PC-9 (cell line): ENCODE measurements at regions not wholly inside any gene's neighbourhood (a gene's known extent, or its start where the extent isn't known, plus 50 kb on each side); places are given as distances from the start of the nearest gene placed in this dataset.

Experiments
- BruUV-seq: library from RNA; stranded (reverse); fragments of 400-500 nt; replicated peaks from 2 replicates; lab custom pipeline; 2021; lab: Mats Ljungman, UMichigan
- CTCF ChIA-PET: fragments of 300-600 bp; sonication (Branson Sonifier 250); formaldehyde crosslinking; loops from one replicate; lab custom pipeline; 2022; ENCODE audit warnings: antibody characterized with exemption; lab: Charles Lee
- POLR2A ChIA-PET: fragments of 300-600 bp; sonication (Branson Sonifier 250); formaldehyde crosslinking; loops from one replicate; lab custom pipeline; 2022; ENCODE audit warnings: antibody characterized with exemption; ENCODE audit not compliant: unreplicated experiment; lab: Charles Lee
- DNase-seq, 2 experiments: peaks; one replicate each; pipeline versions ENCODE4 v3.0.0 to v3.0.0-alpha.2; 2015 to 2022; ENCODE audit warnings: mixed read lengths in 1 of 2
- H2AFZ ChIP-seq: fragments of 200-600 bp; sonication (generic); 2 replicates; pipeline ENCODE4 v1.8.1; 2017; ENCODE audit warnings: antibody characterized with exemption
- H3F3A ChIP-seq: fragments of 200-600 bp; sonication (generic); 2 replicates; pipeline ENCODE4 v1.8.1; 2017; ENCODE audit warnings: antibody characterized with exemption, mild to moderate bottlenecking, low read depth; ENCODE audit not compliant: insufficient read depth
- H3K27ac ChIP-seq: fragments of 200-600 bp; sonication (generic); 2 replicates; pipeline ENCODE4 v1.6.1; 2016; ENCODE audit warnings: mixed run types
- H3K27me3 ChIP-seq: fragments of 200-600 bp; sonication (generic); 2 replicates; pipeline ENCODE4 v1.6.1; 2016; ENCODE audit warnings: low read depth, mixed run types; ENCODE audit not compliant: insufficient read depth
- H3K36me3 ChIP-seq: fragments of 200-600 bp; sonication (generic); 2 replicates; pipeline ENCODE4 v1.6.1; 2016; ENCODE audit warnings: low read depth, mixed run types
- H3K4me1 ChIP-seq: fragments of 200-600 bp; sonication (generic); replicated peaks from 2 replicates; pipeline ENCODE4 v1.6.1; 2016; ENCODE audit warnings: mixed run types; ENCODE audit not compliant: insufficient read depth
- H3K4me2 ChIP-seq: fragments of 200-600 bp; sonication (generic); 2 replicates; pipeline ENCODE4 v1.6.1; 2017; ENCODE audit warnings: mixed run types
- H3K4me3 ChIP-seq: fragments of 200-600 bp; sonication (generic); 2 replicates; pipeline ENCODE4 v1.6.1; 2016; ENCODE audit warnings: mixed run types
- H3K79me2 ChIP-seq: fragments of 200-600 bp; sonication (generic); 2 replicates; pipeline ENCODE4 v1.6.1; 2017; ENCODE audit warnings: low read depth, mixed run types
- H3K9me2 ChIP-seq: fragments of 200-600 bp; sonication (generic); 2 replicates; pipeline ENCODE4 v1.8.1; 2017; ENCODE audit warnings: mild to moderate bottlenecking; ENCODE audit not compliant: insufficient read depth
- H3K9me3 ChIP-seq: fragments of 200-600 bp; sonication (generic); 2 replicates; pipeline ENCODE4 v1.8.1; 2016; ENCODE audit warnings: low read depth; ENCODE audit not compliant: insufficient read depth
- H4K20me1 ChIP-seq: fragments of 200-600 bp; sonication (generic); 2 replicates; pipeline ENCODE4 v1.8.1; 2017; ENCODE audit not compliant: insufficient read depth
- CTCF ChIP-seq: fragments of 200-600 bp; sonication (generic); conservative IDR thresholded peaks from 2 replicates; pipeline ENCODE4 v1.6.1; 2017; ENCODE audit warnings: mixed run types, antibody characterized with exemption, mild to moderate bottlenecking, moderate library complexity
- EZH2 ChIP-seq: fragments of 200-600 bp; sonication (generic); IDR thresholded peaks from 2 replicates; pipeline ENCODE4 v1.8.0; 2017; ENCODE audit warnings: antibody characterized with exemption, low read depth
- intact Hi-C: fragments of 100-400 bp; cut with micrococcal nuclease; formaldehyde crosslinking; loops from one replicate; pipeline ENCODE4 v1.10.0; 2022; ENCODE audit not compliant: unreplicated experiment

GRCh38 chrX:16320765-16321355, 153.6 kb downstream of the MAGEB17 start:
- H3K79me2 ChIP-seq = no peaks in the 10 kb centered on the region
- no peaks in the 10 kb centered on the region for H3K4me1 ChIP-seq
- H2AFZ ChIP-seq = no peak overlapping the region
- H4K20me1 ChIP-seq = no peaks in the 10 kb centered on the region
- DNase-seq = no peak
- POLR2A ChIA-PET = no interaction called here
- H3K27me3 ChIP-seq = no peaks in the 10 kb centered on the region
- intact Hi-C loops = no loop called here
- H3K9me2 ChIP-seq = no peaks in the 10 kb centered on the region
- H3K4me3 ChIP-seq = no peak overlapping the region
- no peak overlapping the region for H3K4me2 ChIP-seq
- no peak overlapping the region for H3K27ac ChIP-seq
- no peaks in the 10 kb centered on the region for H3K36me3 ChIP-seq
- H3F3A ChIP-seq = no peaks in the 10 kb centered on the region
- no peaks in the 10 kb centered on the region for H3K9me3 ChIP-seq
- CTCF ChIA-PET = no interaction called here
- TF ChIP-seq CTCF (no peak), EZH2 (no peak)
- no TSS peak for BruUV-seq

GRCh38 chrX:16333453-16333852, 166.2 kb downstream of the MAGEB17 start:
- no TSS peak for BruUV-seq
- no peaks in the 10 kb centered on the region for H3F3A ChIP-seq
- no peak overlapping the region for H3K4me2 ChIP-seq
- DNase-seq = no peak
- ChIA-PET CTCF (interaction anchor here (0.6 kb wide), 1 partner anchor 308 kb away, joined by 8 read pairs; no protein-coding TSS in a partner anchor), POLR2A (no interaction called here)
- no peaks in the 10 kb centered on the region for H3K27me3 ChIP-seq
- no peaks in the 10 kb centered on the region for H3K79me2 ChIP-seq
- H3K36me3 ChIP-seq = no peaks in the 10 kb centered on the region
- H3K9me2 ChIP-seq = no peaks in the 10 kb centered on the region
- TF ChIP-seq EZH2 (no peak), CTCF (no peak)
- H3K9me3 ChIP-seq = no peaks in the 10 kb centered on the region
- intact Hi-C loops = no loop called here
- H2AFZ ChIP-seq = no peak overlapping the region
- no peak overlapping the region for H3K27ac ChIP-seq
- no peaks in the 10 kb centered on the region for H3K4me1 ChIP-seq
- no peak overlapping the region for H3K4me3 ChIP-seq
- H4K20me1 ChIP-seq = no peaks in the 10 kb centered on the region

GRCh38 chrX:16335181-16335580, 167.9 kb downstream of the MAGEB17 start:
- Histone ChIP-seq H3K36me3 (no peaks in the 10 kb centered on the region), H3K9me2 (no peaks in the 10 kb centered on the region), H3K9me3 (no peaks in the 10 kb centered on the region), H3K79me2 (no peaks in the 10 kb centered on the region), H3F3A (no peaks in the 10 kb centered on the region), H3K4me1 (no peaks in the 10 kb centered on the region), H2AFZ (no peak overlapping the region), H3K4me2 (no peak overlapping the region), H3K27ac (no peak overlapping the region), H4K20me1 (no peaks in the 10 kb centered on the region), H3K4me3 (no peak overlapping the region), H3K27me3 (no peaks in the 10 kb centered on the region)
- TF ChIP-seq CTCF (no peak), EZH2 (no peak)
- POLR2A ChIA-PET = no interaction called here
- no peak for DNase-seq
- CTCF ChIA-PET = no interaction called here
- no TSS peak for BruUV-seq
- intact Hi-C loops = no loop called here
